ENCODE measurements at regions not wholly inside any gene's neighbourhood (a gene's known extent, or its start where the extent isn't known, plus 50 kb on each side); places are given as distances from the start of the nearest gene placed in this dataset.
A peak's percentile ranks its signal among the peaks of the same experiment; 100 is the strongest.
"Not testable (repeated sequence)": the region's sequence is repeated elsewhere in the genome, so short reads cannot be mapped to it uniquely, and the experiment has no call there.

- DNase-seq = no peak
Measured at GRCh38 chr3:65303431-65303830, 615.6 kb upstream of the ADAMTS9 start.

- DNase-seq = no peak
Measured at GRCh38 chr3:65291448-65292125, 603.8 kb upstream of the ADAMTS9 start.

- DNase-seq = no peak
Measured at GRCh38 chr3:65288776-65289175, 601.0 kb upstream of the ADAMTS9 start.

GRCh38 chr3:65285956-65286355 is 598.2 kb upstream of the ADAMTS9 start:
- no peak for DNase-seq

- no peak for DNase-seq
Measured at GRCh38 chr3:65284961-65285360, 597.2 kb upstream of the ADAMTS9 start.

- DNase-seq = no peak
Measured at GRCh38 chr3:65284546-65284945, 596.7 kb upstream of the ADAMTS9 start.

- no peak for DNase-seq
Measured at GRCh38 chr3:65279225-65279782, 591.5 kb upstream of the ADAMTS9 start.

GRCh38 chr3:65277798-65278197 is 590.0 kb upstream of the ADAMTS9 start:
- DNase-seq = no peak

GRCh38 chr3:65276551-65276950 is 588.8 kb upstream of the ADAMTS9 start:
- no peak for DNase-seq

- DNase-seq = no peak
Measured at GRCh38 chr3:65268426-65268825, 580.6 kb upstream of the ADAMTS9 start.

GRCh38 chr3:65265942-65266590 is 578.3 kb upstream of the ADAMTS9 start:
- no peak for DNase-seq

GRCh38 chr3:65265511-65265910 is 577.7 kb upstream of the ADAMTS9 start:
- DNase-seq = no peak

- no peak for DNase-seq
Measured at GRCh38 chr3:65262548-65262947, 574.7 kb upstream of the ADAMTS9 start.

GRCh38 chr3:65259946-65260345 is 572.1 kb upstream of the ADAMTS9 start:
- no peak for DNase-seq

- not testable (repeated sequence) for DNase-seq
Measured at GRCh38 chr3:65252914-65253313, 565.1 kb upstream of the ADAMTS9 start.

- DNase-seq = no peak
Measured at GRCh38 chr3:65252266-65252665, 564.5 kb upstream of the ADAMTS9 start.

- DNase-seq = no peak
Measured at GRCh38 chr3:65251375-65251774, 563.6 kb upstream of the ADAMTS9 start.

GRCh38 chr3:65246561-65246960 is 558.8 kb upstream of the ADAMTS9 start:
- no peak for DNase-seq

GRCh38 chr3:65245133-65246063 is 557.6 kb upstream of the ADAMTS9 start:
- DNase-seq = peak; percentile 4

GRCh38 chr3:65240366-65240765 is 552.6 kb upstream of the ADAMTS9 start:
- DNase-seq = no peak

GRCh38 chr3:65238652-65239051 is 550.9 kb upstream of the ADAMTS9 start:
- no peak for DNase-seq

- no peak for DNase-seq
Measured at GRCh38 chr3:65234499-65234898, 546.7 kb upstream of the ADAMTS9 start.

- no peak for DNase-seq
Measured at GRCh38 chr3:65233561-65233960, 545.8 kb upstream of the ADAMTS9 start.

All from hematopoietic multipotent progenitor cell treated with erythropoietin and hydrocortisone succinate and interleukin-3 and kit ligand, for 4 days (in vitro differentiated cells).